Stimulated activated CD4-positive, alpha-beta T cell treated with anti-CD3 and anti-CD28 coated beads, Interleukin-2, amount 100 ng/mL, for 48 hours (primary cell): ENCODE measurements at regions not wholly inside any gene's neighbourhood (a gene's known extent, or its start where the extent isn't known, plus 50 kb on each side); places are given as distances from the start of the nearest gene placed in this dataset.
"Not testable (repeated sequence)": the region's sequence is repeated elsewhere in the genome, so short reads cannot be mapped to it uniquely, and the experiment has no call there.

ENCODE experiments used
- DNase-seq, 2 donors: peaks; one replicate each; pipeline ENCODE4 v3.0.0-alpha.2; 2020

DNA sequence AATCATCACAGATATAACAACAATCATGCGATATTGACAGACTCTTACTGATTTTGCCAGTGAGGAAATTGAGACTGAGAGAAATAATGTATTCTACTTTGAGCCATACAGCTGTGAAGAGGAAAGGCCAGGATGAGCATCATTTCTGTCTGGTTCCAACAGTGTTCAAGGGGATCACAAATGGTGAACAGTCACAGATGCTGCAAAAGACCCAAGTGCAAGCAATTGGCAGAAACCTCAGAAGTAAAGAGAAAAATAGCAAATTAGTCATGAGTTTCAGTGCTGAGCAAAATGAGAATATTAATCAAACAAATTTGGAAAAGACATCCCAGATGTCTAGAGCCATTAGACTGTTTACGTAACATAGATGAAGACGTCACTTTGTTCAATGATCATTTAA lies 114.1 kb downstream of the RAB38 start:
- no peak for DNase-seq

DNA sequence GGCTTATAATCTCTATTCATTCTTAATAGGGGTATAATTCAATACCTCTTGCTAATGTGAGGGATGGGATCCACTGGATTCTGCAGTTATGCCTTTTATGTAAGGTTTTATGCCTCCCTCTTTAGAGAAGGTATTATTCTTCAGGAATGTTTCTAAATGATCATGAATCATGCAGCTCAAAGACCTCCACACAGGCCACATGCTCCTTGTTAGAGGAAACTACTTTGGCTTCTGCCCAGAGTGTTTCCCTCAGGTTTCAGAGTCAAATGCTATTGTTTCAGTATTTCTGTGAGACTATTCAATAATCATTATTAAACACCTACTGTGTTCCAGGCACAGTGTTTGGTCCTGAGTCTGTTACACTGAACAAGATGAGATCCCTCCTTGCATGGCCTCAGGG lies 115.9 kb downstream of the RAB38 start:
- no peak for DNase-seq

DNA sequence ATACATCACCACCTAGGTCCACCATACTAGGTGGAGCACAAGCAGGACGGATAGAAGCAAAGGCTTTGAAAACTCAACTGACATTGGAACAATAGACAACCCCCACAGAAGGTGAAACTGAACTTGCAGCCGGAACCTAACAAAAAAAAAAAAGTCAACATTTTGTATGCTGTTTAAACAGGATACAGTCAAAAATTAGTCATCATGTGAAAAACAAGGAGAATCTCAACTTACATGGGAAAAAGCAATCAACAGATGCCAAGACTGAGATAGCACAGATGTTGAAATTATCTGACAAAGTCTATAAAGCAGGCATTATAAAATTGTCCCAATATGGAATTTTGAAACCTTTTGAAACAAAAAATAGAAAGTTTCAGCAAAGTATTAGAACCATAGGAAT lies 123.8 kb downstream of the RAB38 start:
- DNase-seq = no peak

DNA sequence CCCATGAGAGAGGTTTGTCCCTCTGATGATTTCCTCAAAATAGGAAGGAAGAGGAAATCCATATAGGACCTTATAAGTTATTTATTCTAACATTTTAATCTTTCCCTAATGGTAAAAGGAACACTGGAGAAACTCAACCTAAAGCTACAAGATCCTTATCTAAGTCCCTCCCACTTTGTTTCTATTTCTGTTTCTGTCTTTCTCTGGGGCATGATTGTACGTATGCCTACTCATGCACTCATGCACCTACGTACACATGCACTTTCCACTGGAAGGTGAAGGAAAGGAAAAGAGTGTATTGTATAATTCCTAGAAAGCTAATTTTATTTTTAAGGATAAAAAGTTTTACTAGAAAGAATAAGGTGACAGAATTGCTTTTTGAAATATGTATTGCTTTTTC lies 125.0 kb downstream of the RAB38 start:
- DNase-seq = no peak

DNA sequence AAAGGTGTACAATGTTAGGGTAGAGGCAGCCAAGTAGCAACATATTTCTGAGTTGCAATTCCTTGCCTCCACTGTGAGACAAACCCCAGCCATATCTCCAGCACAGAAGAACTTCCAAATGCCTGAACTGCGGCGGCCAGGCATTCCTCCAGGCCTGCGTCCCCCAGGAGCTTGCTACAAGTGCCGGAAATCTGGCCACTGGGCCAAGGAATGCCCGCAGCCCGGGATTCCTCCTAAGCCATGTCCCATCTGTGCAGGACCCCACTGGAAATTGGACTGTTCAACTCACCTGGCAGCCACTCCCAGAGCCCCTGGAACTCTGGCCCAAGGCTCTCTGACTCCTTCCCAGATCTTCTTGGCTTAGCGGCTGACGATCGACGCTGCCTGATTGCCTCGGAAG lies 130.0 kb downstream of the RAB38 start:
- DNase-seq = not testable (repeated sequence)

DNA sequence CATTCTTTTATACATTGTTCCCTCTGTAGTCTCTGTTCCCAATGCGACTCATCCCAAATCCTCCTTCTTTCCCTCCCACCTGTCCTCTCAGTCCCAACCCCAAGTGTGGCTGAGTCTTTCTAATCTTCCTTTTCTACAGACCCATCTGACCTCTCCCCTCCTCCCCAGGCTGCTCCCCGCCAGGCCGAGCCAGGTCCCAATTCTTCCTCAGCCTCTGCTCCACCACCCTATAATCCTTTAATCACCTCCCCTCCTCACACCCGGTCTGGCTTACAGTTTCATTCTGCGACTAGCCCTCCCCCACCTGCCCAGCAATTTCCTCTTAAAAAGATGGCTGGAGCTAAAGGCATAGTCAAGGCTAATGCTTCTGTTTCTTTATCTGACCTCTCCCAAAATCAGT lies 130.6 kb downstream of the RAB38 start:
- not testable (repeated sequence) for DNase-seq

DNA sequence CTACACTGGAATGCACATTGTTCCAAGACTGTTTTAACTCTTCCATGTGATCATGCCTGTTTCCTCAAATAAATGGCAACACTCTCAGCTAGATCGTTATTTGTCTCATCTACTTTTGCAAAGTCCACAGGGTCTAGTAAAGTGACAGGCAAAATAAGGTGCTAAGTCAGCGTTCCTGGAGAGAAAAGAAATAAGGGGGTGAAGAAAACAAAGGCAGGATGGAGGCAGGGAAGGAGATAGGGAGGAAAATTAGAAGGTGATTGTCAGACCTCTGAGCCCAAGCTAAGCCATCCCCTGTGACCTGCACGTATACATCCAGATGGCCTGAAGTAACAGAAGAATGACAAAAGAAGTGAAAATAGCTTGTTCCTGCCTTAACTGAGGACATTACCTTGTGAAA lies 132.1 kb downstream of the RAB38 start:
- no peak for DNase-seq

DNA sequence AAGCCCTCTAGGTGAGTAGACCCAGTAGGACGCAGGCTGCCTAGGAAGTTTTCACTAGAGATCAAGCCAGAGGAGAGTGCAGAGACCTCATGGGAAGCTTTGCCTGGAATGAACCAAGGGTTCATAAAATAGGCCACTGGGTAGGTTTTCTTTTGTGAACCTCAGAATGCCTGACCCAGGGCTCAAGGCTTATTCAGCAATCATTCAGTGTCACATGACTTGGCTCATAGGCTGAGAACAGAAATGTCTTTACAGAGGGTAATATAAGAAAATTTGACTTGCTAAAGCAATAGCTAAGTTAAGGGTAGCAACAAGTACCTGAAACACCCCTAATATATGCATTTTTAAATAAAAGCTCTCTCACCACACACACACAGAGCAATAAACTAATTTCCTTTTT lies 132.6 kb downstream of the RAB38 start:
- DNase-seq = no peak

DNA sequence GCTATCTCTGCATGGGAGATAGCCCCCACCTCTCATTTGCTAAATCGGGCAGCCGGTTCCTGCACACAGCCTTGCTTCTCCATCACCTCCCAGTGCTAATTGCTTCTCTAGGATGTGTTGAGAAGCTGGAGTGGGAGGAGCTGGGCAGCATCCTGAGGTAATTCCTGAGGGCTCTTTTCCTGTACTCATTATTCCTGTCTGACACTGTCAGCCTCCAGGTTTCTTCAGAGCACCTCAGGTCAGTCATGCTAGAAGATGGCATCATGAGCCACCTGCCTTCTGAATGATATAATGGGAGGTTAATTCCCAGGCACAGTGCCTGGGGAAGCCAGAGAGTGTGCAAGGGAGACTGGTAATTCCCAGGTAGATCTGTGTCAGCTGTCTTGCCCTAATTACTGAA lies 133.0 kb downstream of the RAB38 start:
- no peak for DNase-seq

DNA sequence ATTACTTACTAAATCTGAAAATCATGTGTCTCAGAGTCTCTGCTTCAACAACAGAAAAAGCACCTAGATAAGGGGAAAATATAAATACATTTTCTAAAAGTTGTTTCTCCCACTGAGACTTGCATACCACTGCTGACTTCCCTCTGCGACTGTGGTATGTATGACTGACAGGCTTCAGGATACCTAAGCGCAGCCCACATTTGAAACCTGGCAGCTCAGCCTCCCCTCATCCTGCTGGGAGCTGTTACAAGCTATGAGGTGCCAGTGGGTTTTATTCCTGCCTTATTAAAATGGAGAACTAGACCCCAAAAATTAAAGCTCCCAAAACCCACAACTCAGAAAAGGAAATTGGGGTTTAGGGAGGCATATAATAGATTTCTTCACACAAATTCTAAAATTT lies 133.6 kb downstream of the RAB38 start:
- no peak for DNase-seq

DNA sequence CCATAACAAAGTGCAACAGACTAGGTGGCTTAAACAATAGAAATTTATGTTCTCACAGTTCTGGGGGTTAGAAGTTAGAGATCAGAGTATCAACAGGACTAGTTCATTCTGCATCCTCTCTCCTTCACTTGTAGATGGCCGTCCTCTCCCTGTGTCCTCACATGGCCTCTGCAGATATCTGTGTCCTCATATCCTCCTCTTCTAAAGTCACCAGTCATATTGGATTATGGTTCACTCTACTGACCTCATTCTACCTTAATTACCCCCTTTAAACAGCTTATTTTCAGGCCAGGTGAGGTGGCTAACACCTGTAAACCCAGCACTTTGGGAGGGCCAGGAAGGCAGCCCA lies 135.1 kb downstream of the RAB38 start:
- DNase-seq = no peak

DNA sequence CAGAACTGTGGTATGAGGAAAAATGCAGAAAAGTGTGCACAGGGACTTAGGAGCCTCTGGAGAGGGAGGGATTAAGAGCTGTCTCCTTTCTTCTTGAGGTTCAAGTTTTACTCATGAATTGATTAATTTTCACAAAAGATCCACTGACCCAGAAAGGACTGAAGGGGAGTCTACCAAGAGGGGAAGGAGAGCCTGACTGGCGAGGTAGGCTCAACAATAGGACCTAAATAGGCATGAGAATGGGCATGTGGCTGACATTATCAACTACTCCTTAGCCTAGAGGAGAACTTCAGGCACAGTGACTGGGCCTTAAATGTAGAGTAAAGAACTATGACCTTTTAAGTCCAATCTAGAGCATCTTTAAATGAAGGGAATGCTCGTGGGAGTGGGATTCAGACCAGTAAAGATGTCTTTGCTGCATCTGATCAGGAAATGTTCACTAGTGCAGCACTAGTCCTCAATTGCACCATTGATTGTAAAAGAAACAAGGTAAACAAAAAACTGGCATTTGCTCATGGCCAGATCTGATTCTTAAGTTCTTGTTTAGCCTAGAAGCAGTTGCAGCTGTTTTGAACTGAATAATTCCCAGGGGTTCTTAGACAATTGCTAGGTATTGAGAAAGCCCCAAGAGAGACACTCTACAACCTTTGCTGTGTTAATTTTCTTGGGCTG lies 135.6 kb downstream of the RAB38 start:
- DNase-seq = no peak

DNA sequence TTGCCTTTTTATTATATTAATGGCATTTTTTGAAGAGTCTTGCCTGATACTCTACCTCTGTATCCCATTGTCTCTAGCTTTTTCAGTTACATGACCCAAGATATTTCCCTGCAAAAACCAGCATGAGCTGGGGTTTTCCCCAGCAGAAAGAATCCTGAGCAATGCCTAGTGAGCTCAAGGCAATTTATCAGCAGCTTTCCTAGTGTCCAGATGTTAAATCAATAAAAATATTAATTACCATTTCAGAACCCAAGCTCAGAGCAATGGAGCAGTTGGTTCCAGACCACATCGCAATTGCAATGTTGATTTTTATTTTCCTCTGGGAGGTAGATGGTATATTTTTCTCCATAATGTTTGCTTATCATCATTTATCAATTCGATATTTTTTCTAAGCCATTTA lies 137.2 kb downstream of the RAB38 start:
- DNase-seq = no peak

DNA sequence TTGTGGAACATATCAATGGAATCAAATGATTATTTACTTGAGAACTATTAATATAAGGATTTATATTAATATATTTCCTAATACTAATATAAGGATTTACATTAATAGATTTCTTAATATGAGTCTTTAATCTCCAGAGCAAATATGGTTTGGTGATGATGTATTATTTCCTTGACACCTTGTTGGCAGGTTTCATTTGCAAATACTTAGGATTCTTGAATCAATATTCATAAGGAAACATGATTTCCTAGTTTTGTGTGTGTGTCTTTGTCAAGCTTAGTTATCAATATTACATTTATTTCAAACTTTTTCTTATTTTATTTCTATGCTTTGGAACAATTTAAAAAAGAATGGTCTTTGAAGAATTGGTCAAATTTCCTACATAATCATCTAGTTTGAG lies 138.5 kb downstream of the RAB38 start:
- DNase-seq = no peak

DNA sequence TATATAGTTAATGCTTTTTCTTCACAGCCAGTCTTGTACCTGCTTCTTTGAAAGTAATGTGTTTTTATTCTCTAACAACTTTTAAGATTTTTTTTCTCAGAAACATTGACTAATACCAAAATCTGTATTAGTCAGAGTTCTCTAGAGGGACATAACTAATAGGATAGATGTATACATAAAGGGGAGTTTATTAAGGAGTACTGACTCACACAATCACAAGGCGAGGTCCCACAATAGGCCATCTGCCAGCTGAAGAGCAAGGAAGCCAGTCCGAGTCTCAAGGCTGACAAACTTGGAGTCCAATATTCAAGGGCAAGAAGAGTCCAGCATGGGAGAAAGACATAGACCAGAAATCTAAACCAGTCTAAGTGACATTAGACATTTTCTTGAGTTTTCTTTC lies 140.0 kb downstream of the RAB38 start:
- DNase-seq = no peak

DNA sequence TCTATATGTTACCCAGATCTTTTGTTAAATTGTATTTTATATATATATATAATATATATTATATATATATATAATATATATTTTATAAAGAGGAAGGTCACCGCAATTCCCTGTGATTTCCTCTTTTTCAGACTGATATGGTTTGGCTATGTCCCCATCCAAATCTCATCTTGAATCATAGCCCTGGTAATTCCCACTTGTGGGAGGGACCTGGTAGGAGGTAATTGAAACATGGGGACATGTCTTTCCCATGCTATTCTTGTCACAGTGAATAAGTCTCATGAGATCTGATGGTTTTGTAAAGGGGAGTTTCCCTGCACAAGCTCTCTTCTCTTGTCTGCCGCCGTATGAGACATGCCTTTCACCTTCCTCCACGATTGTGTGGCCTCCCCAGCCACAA lies 157.6 kb downstream of the RAB38 start:
- no peak for DNase-seq

DNA sequence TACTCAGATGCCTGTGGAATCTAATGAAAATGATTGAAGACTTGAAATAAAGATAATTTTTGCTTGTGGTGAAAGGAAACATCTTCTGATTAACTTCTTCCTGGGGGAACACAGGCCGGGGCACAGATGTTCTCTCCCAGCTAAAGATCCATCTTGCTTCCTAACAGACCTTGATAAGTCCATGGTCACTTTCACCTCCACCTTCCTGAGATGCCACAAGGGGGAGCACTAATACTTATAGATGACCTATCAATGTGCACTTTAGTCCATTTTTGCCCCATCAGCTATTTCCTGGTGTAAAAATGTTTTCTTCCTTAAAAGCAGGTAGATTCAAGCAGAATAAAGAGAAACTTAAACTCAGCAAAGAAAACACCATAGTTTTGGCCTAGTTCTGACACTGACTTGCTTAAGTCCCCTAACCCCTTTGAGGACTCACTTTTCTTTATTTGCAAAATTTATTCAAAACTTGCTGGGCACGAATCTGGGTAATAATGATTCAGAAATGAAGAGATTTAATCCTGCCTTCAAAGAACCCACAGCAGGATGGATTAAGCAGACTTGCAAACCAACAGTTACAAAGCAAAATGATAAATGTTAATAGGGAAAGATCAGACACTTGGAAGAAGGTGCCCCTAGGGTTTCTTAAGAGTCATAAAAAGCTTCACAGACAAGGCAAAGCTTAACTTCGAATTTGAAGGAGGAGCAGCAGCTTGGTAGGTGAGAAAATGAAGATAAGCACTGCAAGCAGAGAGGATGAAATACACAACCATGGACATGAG lies 158.7 kb downstream of the RAB38 start:
- peak; percentile 41 to 44 for DNase-seq

DNA sequence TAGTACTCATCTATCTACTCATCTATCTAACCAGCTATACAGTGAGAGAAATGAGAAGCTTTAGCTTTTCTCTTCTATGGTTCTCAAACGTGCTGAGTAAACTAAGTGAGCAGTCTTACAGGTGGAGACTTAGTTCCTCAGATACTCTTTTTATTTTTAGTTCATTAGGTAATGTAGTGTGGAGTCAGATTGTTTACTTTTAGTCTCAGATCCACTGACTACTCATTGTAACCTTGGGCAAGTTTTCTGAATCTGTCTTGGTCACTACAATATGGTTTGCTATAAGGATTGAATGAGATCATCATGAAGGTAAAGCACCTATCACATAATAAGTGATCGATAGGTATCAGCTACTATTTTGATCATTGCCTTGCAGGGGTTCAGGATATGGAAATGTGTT lies 160.1 kb downstream of the RAB38 start:
- DNase-seq = no peak

DNA sequence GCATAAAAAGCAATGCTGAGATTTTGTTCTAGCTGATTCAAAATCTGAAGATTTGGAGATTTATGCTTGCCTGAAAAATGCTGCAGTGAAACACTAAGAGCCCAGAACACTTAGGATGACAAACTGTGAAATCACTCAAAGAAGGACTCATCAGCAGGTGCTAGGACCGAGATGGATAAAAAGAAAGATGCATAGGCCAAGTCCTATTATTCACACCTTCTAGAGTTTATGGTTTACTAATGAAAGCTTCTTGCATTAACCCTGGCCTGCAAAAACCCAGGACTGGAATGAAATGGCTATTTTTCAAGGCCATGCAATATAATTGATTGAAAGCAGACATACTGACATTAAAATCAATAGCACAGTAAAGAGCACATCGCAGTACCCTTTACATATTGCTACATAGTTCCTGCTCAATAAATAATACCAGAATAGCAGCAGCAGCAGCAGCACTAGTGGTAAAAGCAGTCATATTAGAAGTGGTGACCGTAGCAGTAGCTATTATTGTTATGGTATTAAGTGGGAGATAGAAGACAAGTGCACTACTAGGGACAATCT lies 161.7 kb downstream of the RAB38 start:
- DNase-seq = no peak

DNA sequence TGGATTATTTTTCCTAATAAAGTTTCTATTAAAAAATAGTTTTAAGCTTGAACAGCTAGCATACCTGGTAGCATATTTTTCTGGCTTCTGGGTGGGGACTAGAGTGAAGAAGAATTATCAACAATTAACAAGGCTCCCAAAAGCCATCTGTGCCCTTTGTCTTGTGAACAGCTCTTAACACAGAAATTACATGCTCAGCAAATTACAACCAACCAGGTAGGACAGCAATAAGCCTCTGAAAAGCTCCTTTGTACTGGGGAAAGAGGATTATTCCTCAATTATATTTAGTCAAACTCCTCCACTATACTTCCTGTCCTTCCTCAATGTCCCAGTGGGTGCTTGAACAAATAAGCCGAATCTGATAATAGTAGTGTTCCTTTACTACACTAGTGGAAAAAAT lies 162.8 kb downstream of the RAB38 start:
- DNase-seq = no peak

DNA sequence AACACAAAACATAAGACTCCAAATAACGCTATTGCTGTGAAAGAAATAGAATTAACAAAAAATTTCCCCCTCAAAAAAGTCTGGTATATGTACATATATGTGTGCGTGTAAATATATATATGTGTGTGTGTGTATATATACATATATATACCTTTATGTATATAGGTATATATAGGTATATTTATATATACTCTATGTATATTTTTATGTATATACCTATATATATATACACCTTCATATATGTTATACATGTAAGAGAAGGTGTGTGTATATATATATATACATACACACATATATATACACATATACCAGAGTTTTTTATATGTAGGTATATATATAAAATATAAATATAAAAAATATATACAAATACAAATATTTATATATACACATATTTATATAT lies 199.2 kb downstream of the RAB38 start:
- no peak for DNase-seq

DNA sequence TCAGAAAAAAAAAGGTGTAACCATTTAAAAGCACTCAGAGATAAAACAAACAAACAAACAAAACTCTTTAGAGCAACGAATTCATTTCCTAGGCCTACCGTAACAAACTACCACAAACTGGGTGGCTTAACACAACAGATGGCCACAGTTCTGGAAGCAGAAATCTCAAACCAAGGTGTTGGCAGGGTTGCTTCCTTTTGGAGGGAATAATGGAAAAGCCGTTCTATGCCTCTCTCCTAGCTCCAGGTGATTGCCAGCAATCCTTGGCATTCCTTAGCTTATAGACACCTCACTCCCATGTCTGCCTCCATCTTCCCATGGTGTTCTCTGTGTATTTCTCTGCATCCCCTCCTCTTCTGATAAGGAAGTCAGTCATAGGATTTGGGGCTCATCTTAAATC lies 200.4 kb downstream of the RAB38 start:
- no peak for DNase-seq

DNA sequence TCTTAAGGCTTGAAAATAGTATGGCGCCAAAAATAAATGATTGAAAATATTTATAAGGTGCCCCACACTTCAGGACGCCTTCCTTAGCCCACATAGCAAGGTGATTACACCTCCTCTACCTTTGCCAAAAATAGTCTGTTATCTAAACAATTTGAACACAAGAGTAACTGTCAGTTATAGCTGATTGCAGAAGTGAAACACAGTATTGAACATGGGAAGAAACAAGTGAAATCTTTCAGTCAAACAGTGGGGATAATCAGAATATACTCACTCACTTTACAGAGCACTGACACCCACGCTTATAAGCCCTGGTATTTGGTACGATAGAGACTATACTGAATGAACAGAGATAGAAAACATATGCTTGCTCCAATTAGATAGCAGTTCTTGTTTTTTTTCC lies 203.1 kb downstream of the RAB38 start:
- DNase-seq = no peak

DNA sequence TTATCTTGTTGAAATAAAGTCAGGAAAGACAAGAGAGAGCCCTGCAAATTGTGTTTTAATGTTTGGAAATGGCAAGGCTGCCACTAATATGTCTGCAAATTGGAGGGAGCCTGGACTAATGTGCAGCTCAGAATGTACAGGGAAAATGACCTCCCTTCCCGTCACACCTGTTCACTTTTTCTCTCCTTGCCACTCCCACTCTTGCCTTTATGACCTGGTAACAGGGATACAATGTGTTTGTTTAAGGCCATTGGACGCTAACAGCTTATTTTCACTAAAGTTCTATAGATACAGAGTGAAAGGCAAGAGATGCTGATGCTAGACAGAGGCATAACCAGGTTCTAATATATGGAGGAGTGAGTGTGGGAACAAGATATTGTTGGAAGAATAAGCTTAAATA lies 203.9 kb downstream of the RAB38 start:
- no peak for DNase-seq

DNA sequence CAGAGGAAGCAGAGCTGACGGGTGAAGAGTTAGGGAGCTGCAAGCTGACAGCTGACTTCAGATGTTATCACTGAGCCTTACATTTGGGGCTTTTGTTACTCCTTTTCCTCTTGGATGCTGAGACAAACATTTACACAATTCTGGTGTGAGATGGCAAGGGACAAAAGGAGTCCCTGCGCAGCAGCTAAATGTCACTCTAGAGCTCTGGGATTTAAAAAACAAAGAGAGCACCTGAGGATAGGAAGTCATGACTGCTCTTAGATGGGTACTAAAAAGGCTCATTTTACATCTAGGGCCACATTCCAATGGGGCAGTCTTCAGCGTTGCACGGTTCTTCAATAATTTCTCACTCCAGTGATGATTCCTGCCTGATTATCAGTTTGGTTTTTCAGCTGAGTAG lies 204.5 kb downstream of the RAB38 start:
- DNase-seq = no peak
